ENCODE measurements at regions not wholly inside any gene's neighbourhood (a gene's known extent, or its start where the extent isn't known, plus 50 kb on each side); places are given as distances from the start of the nearest gene placed in this dataset.
A peak's percentile ranks its signal among the peaks of the same experiment; 100 is the strongest.

- no peak for DNase-seq
- Histone ChIP-seq H3K4me3 (ENCODE audit: low read depth, low read length) (no peak overlapping the region), H3K9me3 (no peaks in the 10 kb centered on the region), H3K27me3 (no peaks in the 10 kb centered on the region), H3K36me3 (no peaks in the 10 kb centered on the region), H3K4me1 (no peaks in the 10 kb centered on the region)
- TF ChIP-seq CTCF (IDR thresholded peaks at IDR 0.05; ENCODE audit: low read depth, low read length): no peak
Measured at GRCh38 chrX:2614911-2615310, 76.2 kb upstream of the CD99 start.

GRCh38 chrX:2610246-2611170 lies 80.6 kb upstream of the CD99 start:
- TF ChIP-seq CTCF (IDR thresholded peaks at IDR 0.05; ENCODE audit: low read depth, low read length): no peak
- Histone ChIP-seq H3K4me1 (no peaks in the 10 kb centered on the region), H3K4me3 (ENCODE audit: low read depth, low read length) (no peak overlapping the region), H3K9me3 (no peaks in the 10 kb centered on the region), H3K36me3 (no peaks in the 10 kb centered on the region), H3K27me3 (no peaks in the 10 kb centered on the region)
- DNase-seq: no peak

DNA sequence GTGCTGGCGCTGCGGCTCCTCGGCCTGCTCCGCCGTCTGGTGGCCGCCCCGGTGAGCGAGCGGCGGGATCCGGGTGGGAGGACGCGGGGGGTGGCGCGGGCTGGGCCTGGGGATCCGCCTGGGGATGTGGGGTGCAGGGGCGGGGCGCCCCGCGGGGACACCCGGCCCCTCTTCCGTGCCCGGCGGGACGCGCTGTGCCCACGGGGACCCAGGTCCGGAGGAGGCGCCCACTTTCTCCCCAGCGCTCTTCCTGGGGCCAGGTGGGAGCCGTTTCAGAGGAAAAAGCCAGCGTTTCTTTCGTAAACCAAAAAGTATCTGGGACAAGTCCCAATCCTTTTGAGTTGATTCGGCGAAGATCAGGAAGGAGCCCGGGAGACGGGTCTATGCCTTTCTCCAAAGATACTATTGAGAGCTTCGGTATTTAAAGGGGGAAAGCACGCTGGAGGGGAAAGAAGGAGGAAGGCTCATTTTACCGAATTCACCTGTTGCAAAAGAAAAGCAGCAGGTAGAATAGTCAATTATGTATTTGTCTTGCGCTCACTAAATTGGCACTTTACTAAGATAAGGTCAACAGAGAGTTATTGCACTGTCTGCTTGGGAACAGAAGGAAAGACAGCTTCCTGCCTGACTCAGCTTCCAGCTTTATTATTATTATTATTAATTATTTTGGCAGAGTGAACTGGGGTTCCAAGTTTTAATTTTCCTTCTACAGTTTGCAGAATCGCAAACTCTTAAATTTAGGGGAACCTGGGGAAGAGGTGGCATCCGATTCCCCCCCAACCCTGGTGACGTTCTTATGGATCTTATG lies 81.5 kb upstream of the CD99 start:
- no peaks in the 10 kb centered on the region for H3K36me3 ChIP-seq
- H3K9me3 ChIP-seq: no peaks in the 10 kb centered on the region
- no peaks in the 10 kb centered on the region for H3K4me1 ChIP-seq
- H3K4me3 ChIP-seq (ENCODE audit: low read depth, low read length): no peak overlapping the region
- DNase-seq: no peak
- no peak for TF ChIP-seq CTCF (IDR thresholded peaks at IDR 0.05; ENCODE audit: low read depth, low read length)
- no peaks in the 10 kb centered on the region for H3K27me3 ChIP-seq

DNA sequence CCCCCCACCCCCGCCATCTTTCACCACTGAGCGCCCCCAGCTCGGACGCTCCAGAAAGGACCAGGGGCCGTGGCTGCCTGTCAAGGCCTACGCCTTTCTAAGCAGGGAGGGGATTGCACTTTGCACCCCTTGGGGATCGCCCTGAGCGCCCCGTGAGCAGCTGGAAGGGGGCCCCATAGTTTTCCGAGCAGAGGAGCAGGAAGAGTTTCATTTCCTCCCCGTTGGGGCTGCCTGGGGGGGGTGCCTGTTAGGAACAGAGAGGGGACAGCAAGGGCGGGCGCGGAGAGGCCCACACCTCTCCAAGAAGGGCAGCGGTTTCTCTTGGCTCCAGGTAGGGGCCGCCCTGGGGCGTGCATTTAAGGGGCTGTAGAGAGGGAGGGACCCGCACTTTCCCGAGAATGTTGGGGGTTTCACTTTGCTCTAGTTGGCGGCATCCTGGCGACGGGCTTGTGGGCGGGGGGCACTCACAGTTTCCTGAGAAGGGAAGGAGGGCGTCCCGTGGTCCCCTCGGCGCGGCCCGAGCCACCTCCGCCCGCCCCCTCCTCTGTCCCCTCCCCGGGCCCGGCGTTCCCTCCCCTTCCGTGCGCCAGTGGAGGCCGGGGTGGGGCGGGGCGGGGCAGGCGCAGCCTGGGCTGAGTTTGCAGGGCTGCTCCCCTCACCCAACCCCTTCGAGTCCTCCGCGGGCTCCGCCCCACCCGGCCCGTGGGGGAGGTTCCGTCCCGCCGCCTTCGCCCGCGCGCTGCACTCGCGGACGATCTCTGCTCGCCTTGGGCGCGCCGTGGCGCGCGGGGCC lies 82.3 kb upstream of the CD99 start:
- DNase-seq: peak; percentile 9
- TF ChIP-seq CTCF (IDR thresholded peaks at IDR 0.05; ENCODE audit: low read depth, low read length): no peak

GRCh38 chrX:2607113-2607512 lies 84.0 kb upstream of the CD99 start:
- H3K27me3 ChIP-seq: no peaks in the 10 kb centered on the region
- H3K4me1 ChIP-seq: no peaks in the 10 kb centered on the region
- DNase-seq: no peak
- no peaks in the 10 kb centered on the region for H3K9me3 ChIP-seq
- no peaks in the 10 kb centered on the region for H3K36me3 ChIP-seq
- no peak overlapping the region for H3K4me3 ChIP-seq (ENCODE audit: low read depth, low read length)
- no peak for TF ChIP-seq CTCF (IDR thresholded peaks at IDR 0.05; ENCODE audit: low read depth, low read length)

More for the DNA sequence above, 82.3 kb upstream of the CD99 start:
- H3K4me1 ChIP-seq: no peaks in the 10 kb centered on the region
- H3K36me3 ChIP-seq: no peaks in the 10 kb centered on the region
- H3K9me3 ChIP-seq: no peaks in the 10 kb centered on the region
- H3K4me3 ChIP-seq (ENCODE audit: low read depth, low read length): no peak overlapping the region
- H3K27me3 ChIP-seq: no peaks in the 10 kb centered on the region

Data from BE2C (cell line).